ENCODE measurements at regions not wholly inside any gene's neighbourhood (a gene's known extent, or its start where the extent isn't known, plus 50 kb on each side); places are given as distances from the start of the nearest gene placed in this dataset.
A peak's percentile ranks its signal among the peaks of the same experiment; 100 is the strongest.

DNA sequence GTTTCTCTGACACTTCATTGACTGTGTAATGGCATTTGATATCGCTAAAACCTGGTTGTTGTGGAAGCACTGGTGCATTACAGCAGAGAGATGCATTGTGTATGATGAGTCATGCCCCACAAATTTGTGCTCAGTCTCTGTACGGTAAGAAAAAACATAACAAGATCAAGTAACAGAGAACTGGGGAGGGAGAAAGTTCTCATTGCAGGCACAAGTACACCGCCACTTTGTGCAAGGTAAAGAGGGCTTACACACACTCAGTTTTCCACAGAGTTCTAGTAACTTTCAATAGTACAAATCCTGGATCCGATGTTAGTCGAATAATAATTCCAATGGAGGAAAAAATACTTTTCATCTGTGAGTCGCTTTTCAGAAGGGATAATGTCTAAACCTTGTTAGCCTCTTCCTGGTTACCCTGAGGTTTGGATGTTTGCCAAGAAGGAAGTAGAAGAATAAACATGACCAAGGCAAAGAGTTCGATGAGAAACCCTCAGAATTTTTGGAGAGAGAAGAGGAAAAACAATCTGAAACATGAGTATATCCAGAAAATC is 512.5 kb upstream of the SLIT2 start:
- no peaks in the 10 kb centered on the region for H3K36me3 ChIP-seq (ENCODE audit: control insufficient read depth in 2 of 2, extremely low read depth in 1 of 2, insufficient read depth in 2 of 2, low read length in 2 of 2)
- H3K79me2 ChIP-seq (ENCODE audit: control insufficient read depth, insufficient read depth, low read length), result no peaks in the 10 kb centered on the region
- H4K20me1 ChIP-seq (replicated peaks; ENCODE audit: control insufficient read depth, extremely low read depth, insufficient read depth, low read length), result no peaks in the 10 kb centered on the region
- ChIA-PET POLR2A (no interaction called here), CTCF (no interaction called here)
- peak overlapping the region; percentile 84 for H3K27ac ChIP-seq (ENCODE audit: insufficient read depth, low read depth, low read length)
- TF ChIP-seq GATA2 (IDR thresholded peaks at IDR 0.05; ENCODE audit: insufficient read depth, insufficient read length, low read depth, low read length) (peak; percentile 27), JUN (IDR thresholded peaks at IDR 0.05; ENCODE audit: borderline replicate concordance, insufficient read depth, insufficient read length, low read depth) (peak; percentile 97), POLR2AphosphoS5 (IDR thresholded peaks at IDR 0.05; ENCODE audit: insufficient read depth, low read depth, low read length) (no peak), EZH2 (IDR thresholded peaks at IDR 0.05; ENCODE audit: borderline replicate concordance, low read depth, low read length, severe bottlenecking) (no peak), FOS (IDR thresholded peaks at IDR 0.05; ENCODE audit: borderline replicate concordance, insufficient read depth, low read length) (peak; percentile 95), CTCF (IDR thresholded peaks at IDR 0.05; ENCODE audit: extremely low read depth in 1 of 2, insufficient read depth in 1 of 2, low read depth in 1 of 2, low read length in 2 of 2) (no peak)
- peak overlapping the region; percentile 70 for H3K9ac ChIP-seq (replicated peaks; ENCODE audit: extremely low read depth, insufficient read depth, low read length)
- no peaks in the 10 kb centered on the region for H3K9me3 ChIP-seq (replicated peaks; ENCODE audit: control insufficient read depth, insufficient read depth, low read length)
- dilution Hi-C loops (cut with MboI; ENCODE audit: extremely low pct_ligation_motif_present, low sequenced_read_pairs) (no loop called here), intact Hi-C loops (cut with micrococcal nuclease) (loop anchor here (1.0 to 10.0 kb wide), 6 partner anchors 9 to 514 kb away; no protein-coding TSS in a partner anchor)
- H3K4me2 ChIP-seq (ENCODE audit: insufficient read depth, low read length), result peak overlapping the region; percentile 82
- peaks cover 22% of the 10 kb centered on the region for H3K4me1 ChIP-seq (ENCODE audit: control insufficient read depth, extremely low read depth, insufficient read depth, low read length)
- TSS peak; percentile 93 for BruUV-seq (replicated peaks)
- FAIRE-seq, result peak; percentile 92
- H2AFZ ChIP-seq (ENCODE audit: low read depth, low read length), result peak overlapping the region; percentile 44
- DNase-seq (ENCODE audit: low read depth, low spot score), result peak; percentile 96
- H3K9me1 ChIP-seq (replicated peaks; ENCODE audit: control insufficient read depth, extremely low read depth, insufficient read depth, low read length), result no peaks in the 10 kb centered on the region
- H3K4me3 ChIP-seq (replicated peaks in 1 of 3; ENCODE audit: insufficient read depth in 1 of 3, low read depth in 1 of 3, low read length in 3 of 3), result peak overlapping the region in 2 of 3 experiments; percentile 9 to 41
- H3K27me3 ChIP-seq (ENCODE audit: control insufficient read depth in 2 of 2, insufficient read depth in 2 of 2, low read length in 2 of 2), result no peaks in the 10 kb centered on the region

Measured in endothelial cell of umbilical vein (primary cell).